DMS153 treated with DMSO at 0.1 percent for 48 hours (cell line): ENCODE measurements at regions not wholly inside any gene's neighbourhood (a gene's known extent, or its start where the extent isn't known, plus 50 kb on each side); places are given as distances from the start of the nearest gene placed in this dataset.

Source experiments
- DNase-seq: peaks from one replicate; lab custom pipeline; 2025; ENCODE audit not compliant: unreplicated experiment; lab: John Stamatoyannopoulos, UW

DNA sequence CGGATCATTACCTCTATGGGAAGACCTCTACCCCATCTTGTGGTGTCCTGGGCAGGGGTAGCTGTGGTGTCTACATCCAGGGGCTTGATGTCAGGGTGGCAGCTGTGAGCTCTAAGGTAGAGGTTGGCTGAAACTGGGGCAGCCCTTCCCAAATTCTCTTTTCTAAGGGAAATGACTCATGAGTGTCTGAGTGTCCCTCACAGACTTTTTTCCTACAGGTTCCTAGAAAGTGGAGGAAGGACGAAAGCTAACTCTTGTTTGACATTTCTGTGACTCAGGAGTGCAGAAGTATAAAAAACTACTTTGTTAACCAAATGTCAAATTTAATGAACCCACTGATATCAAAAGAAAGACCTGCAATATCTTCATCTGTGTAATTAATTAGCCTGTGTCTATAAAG, 481.5 kb downstream of the PDCD6IP start:
- no peak for DNase-seq

DNA sequence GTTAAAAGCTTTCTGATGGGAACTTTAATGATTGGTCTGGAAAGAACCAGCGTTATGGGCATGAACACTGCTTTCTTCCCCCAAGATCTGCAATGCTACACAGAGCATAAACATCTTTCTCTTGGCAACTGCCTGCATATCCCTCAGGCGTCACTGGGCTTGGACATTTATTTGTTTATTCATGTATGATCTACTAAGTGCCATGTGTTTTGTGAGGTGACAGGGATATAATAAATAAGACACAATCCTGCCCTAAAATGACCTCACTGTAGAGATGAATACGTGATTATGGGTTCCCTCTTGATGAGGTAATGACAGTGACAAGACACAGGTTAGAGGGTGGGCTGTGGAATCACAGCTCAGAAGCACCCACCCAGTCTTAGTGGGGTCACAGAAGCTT, 485.3 kb downstream of the PDCD6IP start:
- no peak for DNase-seq

DNA sequence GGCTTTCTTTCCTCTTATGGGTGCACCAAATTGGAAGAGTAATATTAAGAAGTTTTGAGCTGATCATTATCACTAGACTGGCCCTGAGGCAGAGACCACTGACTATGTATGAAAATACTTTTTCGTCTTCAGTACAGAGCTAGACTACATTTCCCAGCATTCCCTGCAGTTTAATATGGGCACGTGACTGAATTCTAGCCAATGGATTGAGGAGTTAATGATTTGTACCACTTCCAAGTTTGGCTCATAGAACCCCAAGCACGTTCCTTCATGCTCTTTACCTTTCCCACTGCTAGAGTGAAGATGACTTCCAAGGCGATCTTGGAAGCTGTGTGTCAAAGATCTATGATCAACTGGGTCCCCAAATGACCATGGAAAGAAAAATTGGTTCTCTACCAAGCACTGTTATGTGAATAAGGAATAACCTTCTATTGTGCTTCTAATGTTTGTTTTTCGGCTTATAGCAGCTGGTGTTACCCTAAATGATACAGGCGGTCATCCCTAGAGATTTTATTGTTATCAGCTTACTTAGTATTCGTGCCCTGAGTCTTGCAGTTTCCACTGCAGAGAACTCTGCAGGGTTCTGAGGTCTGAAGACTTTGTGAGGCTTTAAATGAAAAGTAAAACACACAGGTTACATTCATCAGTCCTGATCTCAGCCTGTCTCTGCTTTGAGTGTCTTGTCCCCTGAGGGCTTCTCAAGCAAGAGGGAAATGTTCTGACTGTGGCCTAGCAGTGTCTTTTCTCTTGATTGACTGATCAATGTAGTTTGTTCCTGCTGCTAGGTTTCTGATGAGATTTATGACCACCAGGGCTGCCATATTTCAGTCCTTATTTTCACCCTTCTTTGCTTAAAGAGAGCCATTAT, 486.8 kb downstream of the PDCD6IP start:
- DNase-seq: no peak

DNA sequence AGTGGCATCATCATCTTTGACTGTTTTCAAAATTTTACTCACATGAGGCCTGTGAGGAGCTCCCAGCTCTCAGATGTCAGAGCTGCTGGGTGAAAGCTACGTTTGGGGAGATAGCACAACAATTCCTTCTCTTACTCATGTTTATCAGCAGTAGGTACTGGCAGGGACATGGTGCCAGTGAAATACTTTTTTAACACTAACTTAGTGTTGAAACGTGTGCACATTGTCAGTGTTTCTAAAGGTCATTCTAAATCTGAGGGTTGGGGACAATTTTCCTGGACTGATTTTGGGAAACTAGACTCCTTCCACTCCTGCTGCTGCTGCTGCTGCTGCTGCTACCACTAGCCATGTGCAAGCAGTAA, 487.4 kb downstream of the PDCD6IP start:
- no peak for DNase-seq

DNA sequence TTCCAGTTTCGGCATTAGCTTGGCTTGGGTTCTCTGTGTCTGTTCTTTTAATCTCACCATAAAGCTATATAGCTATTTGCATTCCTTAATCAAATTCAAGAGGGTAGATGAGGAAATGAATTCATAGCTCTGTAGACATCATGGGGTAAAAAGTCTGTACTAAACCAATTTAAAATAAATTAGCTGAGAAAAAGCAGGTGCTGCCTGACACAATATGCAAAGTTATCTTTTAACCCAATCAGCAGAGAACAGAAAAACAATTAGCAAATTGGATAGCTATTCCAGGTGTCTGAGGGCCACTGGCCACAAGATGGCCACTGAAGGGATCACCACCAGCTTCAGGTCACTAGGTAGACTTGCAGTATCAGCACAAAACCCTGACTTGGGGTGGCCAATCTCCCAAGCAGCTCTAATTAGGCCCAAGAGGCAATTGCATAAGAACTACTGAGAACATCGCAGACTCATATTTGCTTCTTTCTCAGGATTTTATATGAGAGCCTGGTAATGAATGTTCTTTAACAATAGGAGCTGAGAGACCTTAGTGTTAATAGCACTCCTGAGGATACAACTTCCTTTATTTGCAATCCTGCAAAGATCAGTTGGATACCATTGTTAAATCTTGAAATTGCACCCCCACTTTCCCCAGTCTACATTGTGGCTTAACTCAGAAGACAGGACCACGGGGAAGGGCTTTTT, 494.3 kb downstream of the PDCD6IP start:
- DNase-seq: no peak

DNA sequence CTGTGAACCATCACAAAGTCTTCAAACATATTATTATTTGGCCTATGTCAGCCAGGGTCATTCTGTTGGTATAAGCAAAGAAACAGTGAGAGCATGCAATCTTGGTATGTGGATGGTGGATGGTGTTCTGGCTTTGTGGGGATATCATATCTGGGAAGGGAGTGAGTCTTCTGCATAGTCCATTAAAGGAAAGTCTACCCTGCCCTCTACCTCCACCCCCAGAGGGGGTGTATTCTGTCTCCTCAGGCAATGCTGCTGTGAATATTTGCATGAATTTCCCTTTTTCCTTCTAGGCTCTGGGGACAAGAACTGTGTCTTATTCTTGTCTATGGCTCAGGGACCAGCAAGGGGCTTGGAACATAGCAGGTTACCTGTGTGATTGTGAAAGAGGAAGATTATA, 495.8 kb downstream of the PDCD6IP start:
- no peak for DNase-seq

DNA sequence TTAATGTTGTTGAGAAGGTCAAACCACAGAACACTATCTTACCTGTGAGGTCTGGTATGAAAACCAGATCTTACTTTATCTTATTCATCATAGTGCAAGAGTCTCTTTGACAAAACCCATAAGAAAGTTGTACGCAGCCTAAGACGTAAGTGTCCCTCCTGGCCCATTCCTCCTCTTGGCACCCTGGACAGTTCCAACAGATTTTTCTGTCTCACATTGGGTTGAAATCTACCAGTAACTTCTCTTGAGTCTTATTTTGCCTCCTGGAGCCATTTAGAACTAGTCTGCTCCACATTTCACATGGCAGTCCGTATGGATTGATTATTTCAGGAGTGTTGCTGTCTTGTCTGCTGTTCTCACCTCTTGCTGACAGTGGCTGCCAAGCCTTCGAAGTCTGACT, 498.4 kb downstream of the PDCD6IP start:
- no peak for DNase-seq

DNA sequence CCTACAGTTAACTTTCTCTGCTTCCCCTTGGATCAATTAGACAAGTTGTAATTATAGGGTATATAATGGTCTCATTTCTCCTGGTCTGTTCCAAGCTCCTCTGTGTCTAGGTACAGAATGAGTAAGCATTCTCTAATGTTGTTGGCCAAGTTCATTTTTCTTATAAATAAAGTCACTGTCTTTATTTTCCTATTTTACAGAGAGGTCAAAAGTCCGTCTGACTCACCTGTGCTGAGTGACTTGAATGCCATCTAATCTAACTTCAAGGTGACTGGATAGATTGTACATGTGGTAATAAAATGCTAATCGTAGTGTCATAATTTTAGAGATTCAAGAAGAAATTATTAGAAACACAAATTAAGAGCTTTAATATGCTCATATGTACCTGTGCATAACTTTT, 500.2 kb downstream of the PDCD6IP start:
- DNase-seq: no peak

DNA sequence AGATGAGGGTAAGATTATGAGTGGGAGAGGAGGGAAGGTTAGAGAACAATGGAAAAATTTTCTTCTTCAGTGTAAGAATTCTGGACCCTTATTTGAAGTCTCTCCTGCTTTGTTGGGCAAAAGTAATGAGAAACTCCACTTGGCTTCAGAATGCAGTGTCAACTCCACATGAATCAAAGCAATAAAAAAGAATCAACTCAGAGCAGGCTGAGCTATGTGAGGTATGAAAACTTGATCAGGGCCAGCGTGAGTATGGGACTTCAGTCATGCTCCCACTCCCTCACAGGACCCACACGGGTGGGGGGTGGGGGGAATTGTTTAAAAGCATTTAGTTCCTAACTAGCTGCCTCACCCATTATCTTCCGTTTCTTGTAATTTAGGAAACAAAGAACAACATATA, 502.2 kb downstream of the PDCD6IP start:
- no peak for DNase-seq

DNA sequence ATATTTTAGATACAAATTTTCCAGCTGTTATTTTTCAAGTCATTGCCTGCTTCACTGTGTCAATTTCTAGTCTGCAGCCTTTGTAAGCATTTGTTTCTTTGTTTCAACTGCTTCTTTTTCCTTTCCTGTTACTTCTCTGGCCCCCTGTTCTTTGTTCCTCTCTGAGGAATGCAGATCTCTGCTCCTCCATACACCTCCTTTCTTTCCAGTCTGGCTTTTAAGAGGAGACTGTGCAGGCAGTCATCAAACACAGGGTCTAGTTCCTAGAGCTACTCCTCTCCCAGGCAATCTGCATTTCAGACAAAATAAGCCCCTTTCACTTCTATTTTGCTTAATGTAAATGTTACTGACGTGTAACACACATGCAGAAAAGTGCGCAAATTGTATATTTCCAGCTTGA, 502.9 kb downstream of the PDCD6IP start:
- no peak for DNase-seq

DNA sequence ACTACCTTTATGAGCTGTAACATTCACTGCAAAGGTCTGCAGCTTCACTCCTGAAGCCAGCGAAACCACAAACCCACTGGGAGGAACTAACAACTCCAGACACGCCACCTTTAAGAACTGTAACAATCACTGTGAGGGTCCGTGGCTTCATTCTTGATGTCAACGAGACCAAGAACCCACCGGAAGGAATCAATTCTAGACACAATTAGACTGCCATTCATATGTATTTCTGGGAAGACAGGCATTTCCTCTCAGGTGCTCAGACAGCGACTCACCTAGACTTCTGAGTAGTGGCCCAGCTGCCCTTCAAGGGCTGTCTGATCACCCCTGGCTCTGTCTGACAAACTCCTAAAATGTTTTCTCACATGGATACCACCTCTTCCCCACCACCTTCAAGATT, 506.8 kb downstream of the PDCD6IP start:
- no peak for DNase-seq

DNA sequence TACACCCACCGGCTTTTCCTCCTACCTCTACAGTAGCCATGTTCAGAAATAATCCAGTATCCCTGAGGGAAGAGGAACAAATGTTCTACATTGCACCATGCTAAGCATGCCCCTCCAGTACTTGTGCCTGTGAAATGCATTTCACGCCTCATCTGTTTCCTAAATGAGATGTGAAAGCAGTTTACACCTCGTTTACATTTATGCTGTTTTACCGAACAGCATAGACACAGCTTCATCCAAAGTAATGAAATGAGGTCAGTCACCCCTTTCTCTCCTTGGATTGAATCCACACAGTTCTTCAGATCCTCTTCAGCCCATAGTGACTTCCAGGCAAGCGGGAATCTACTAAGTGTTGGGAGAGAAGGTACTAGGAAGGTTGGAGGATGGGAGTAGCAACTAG, 514.3 kb downstream of the PDCD6IP start:
- no peak for DNase-seq

DNA sequence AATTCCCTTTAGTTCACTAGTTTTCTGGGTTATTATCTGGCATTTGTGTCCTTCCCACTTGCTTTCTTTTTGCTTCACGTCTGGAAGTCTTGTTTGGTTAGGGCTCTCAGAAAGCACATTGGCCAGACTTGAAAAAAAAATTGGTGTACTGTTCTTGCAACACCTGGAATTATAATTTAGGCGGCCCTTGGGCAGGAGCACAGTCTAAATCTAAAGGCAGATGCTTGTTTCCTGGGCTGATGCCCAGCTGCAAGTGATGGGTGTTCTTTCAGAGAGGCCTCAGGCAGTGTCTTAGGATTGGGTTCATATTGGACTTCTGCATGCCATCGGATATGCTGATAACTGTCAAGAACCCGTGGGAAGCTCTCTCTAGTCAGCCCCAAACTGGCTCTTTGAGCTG, 521.5 kb downstream of the PDCD6IP start:
- DNase-seq: no peak

DNA sequence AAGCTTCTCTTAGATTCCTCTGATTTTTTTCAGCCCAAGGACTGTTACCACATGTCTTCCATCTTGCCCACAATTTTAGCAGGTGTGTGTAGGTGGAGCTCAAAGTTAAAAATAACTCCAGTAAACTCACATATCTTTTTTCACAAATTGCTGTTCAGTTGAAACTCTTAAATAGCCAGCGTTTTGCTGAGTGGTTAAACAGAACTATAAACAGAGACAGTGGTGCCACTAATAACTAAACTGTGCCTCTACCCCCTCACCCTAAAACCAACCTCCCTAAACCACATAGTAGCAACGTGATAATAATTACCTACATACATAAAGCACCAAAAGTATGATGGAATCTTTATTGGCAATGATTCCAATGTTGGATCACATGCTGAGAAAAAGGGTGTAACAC, 525.1 kb downstream of the PDCD6IP start:
- DNase-seq: no peak

DNA sequence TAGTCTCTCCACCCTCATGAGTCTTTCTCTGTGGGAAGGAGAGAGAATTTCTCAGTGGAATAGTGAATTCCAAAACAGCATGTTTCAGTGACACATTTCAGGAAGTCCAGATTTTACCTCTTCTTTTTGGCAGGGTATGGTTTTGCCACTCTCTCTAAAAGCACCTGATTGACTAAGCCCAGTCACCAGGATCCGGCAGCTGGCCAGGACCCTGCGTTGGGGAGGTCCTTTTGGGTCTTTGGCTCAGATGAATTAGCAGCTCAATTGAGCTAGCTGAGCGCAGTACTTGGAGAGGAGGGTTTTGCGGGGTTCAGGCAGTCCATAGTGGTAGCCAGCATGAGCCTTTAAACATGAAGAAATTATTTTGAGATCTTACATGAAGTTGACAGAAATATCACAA, 548.2 kb downstream of the PDCD6IP start:
- no peak for DNase-seq

DNA sequence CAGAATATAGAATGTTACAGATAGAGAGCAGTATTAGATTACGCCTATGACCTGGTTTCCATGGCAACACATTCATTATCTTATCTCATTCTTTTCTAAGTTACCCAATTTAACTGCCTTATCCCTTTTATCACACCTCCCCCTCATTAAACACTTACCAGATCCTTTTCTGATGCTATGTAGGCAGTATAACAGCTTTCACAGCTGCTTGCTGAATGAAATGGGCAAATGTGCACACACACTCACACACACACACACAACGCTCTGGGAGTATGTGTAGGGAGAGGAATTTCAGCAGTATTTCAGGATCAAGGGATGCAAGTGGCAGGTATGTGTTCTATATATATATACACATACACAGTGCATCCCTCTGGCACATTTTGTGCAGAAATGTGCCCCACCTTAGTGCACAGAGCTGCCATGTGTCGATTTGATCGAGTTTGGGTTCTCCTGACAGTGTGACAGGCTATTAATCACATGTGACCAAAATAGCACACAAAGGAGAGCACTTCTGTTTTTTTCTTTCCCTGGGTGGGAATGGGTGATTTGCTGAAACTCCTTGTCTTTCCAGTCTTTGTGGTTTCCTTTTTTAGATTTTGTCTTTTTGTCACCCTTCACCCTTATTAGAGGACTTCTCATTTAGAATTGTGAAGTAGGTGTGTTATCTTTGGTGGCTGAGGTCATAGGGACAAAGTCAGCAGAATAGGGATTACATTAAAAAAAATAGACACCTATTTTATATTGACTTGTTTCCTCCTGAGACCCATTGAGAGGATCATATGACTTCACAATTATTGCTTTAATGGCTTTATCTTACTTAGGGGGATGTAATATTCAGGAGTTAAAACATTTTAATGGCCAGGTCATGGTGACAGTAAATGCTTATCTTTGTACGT, 553.7 kb downstream of the PDCD6IP start:
- no peak for DNase-seq

DNA sequence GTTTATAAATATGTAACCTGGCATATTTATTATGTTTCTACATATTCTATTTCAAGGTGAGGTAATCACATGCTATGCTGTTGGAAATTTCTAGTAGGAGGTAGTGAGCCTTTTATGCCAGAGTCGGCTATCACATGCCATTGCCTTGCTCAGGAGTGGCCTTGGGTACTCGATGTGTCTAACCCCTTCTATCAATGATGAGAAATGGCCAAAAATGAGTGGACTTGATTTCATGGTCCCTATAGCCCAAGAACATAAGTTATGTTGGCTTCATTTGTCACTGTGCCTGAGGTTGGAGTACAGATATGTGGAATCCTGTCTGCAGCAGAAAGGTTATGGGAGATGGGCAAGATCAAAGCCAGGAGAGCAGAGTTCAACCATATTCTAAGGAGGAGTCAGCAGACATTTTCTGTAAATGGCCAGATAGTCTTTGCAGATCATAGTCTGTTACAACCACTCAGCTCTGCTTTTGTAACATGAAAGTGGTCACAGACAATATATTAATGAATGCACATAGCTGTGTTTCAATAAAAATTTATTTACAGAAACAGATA, 554.4 kb downstream of the PDCD6IP start:
- DNase-seq: no peak

DNA sequence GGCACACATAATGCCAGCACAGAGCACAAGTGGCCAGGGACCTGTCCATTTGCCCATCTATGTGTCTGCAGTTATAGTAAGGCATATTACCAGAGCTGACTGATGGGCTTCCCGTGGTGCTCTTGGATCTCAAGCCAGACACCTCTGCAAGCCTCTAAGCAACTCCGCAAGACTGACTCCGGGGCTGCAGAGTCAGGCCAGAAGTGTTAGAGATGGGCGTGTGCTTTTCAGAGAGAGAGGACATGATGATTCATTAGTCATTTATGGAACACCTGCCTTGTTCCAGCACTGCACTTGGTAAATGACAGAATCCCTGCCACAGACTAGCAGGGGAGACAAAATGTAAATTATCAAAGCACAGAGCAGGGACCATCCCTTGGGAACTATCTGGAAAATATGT, 559.0 kb downstream of the PDCD6IP start:
- DNase-seq: no peak

DNA sequence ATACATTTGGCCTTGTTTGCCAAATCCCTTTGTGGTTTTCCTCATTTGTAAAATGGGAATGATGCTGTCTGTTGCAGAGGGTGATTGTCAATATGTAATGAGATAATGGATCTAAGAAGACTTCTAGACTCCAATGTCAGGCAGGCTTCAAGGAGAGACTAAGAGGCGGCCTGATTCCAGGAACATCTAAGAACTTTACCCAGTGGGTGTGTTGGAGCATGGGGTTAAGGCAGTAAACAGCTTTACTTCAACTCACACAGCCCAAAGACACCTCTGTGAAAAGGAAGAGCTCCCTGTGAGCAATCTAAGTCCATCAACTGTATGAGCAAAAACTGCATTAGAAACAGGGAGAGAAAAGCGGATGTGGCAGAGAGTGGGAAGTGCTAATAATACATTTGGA, 560.6 kb downstream of the PDCD6IP start:
- no peak for DNase-seq

DNA sequence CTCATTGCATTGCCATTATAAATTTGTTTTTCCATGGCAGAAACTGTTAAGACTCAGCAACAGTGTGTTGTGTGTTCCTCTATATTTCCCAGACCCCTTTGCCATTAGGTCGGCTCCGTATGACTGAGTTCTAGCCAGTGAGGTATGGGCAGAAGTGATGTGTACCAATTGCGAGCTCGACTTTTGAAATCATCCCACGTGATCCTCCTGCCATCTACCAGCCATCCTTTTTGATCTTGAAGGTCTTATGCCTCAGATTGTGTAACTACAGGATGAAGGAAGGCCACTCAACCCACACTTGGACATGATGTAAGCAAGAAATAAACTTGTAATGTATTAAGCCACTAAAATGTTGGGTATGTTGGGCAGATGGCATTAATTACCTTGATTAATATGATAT, 562.3 kb downstream of the PDCD6IP start:
- DNase-seq: no peak

DNA sequence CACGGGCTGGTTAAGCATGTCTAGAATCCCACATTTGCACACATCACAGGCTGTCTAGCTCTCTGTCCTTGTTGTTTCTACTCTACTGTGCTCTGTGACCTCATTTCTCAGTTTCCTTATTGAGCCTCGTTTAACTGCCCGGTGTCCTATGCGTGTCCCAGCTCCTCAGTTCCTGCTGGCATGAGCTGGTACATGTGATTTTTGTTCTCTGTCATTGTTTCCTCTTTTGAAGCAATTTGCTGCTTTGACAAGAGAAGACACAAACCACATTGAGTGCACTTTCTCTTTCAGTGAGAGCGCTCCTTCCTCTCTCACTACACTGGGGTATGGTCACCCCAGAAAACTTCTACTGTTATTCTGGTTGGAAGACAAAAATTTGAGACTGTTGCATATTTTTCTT, 563.5 kb downstream of the PDCD6IP start:
- no peak for DNase-seq
